ENCODE measurements at regions not wholly inside any gene's neighbourhood (a gene's known extent, or its start where the extent isn't known, plus 50 kb on each side); places are given as distances from the start of the nearest gene placed in this dataset.

GRCh38 chr5:110094548-110094947, 404.8 kb downstream of the MAN2A1 start:
- Mint-ChIP-seq H3K9me3 (peaks cover 0 to 9% of the 10 kb centered on the region in 2 donors), H3K27ac (no peak overlapping the region), H3K36me3 (peaks cover 0 to 6% of the 10 kb centered on the region in 2 donors)
- ATAC-seq, result peak; percentile 53 to 62
- no peak for DNase-seq (ENCODE audit: low spot score in 2 of 2)

GRCh38 chr5:110096419-110096818, 406.7 kb downstream of the MAN2A1 start:
- H3K27ac Mint-ChIP-seq, result no peak overlapping the region
- H3K9me3 Mint-ChIP-seq, result peaks cover 0 to 9% of the 10 kb centered on the region in 2 donors
- no peak for DNase-seq (ENCODE audit: low spot score in 2 of 2)
- peak in 1 of 2 donors; percentile 67 for ATAC-seq
- peaks cover 0 to 4% of the 10 kb centered on the region in 2 donors for H3K36me3 Mint-ChIP-seq

- Mint-ChIP-seq H3K9me3 (peaks cover 0 to 5% of the 10 kb centered on the region in 2 donors), H3K27ac (no peak overlapping the region), H3K36me3 (no peaks in the 10 kb centered on the region)
- no peak for ATAC-seq
- no peak for DNase-seq (ENCODE audit: low spot score in 2 of 2)
These were observed 409.8 kb downstream of the MAN2A1 start for GRCh38 chr5:110099572-110099971.

GRCh38 chr5:110103081-110103480, 413.4 kb downstream of the MAN2A1 start:
- no peak for ATAC-seq
- Mint-ChIP-seq H3K9me3 (peaks cover 0 to 5% of the 10 kb centered on the region in 2 donors), H3K36me3 (no peaks in the 10 kb centered on the region), H3K27ac (no peak overlapping the region)
- no peak for DNase-seq (ENCODE audit: low spot score in 2 of 2)

GRCh38 chr5:110104060-110104725, 414.5 kb downstream of the MAN2A1 start:
- DNase-seq (ENCODE audit: low spot score in 2 of 2) (no peak), ATAC-seq (no peak)
- Mint-ChIP-seq H3K36me3 (no peaks in the 10 kb centered on the region), H3K9me3 (no peaks in the 10 kb centered on the region), H3K27ac (no peak overlapping the region)

- H3K36me3 Mint-ChIP-seq, result no peaks in the 10 kb centered on the region
- H3K27ac Mint-ChIP-seq, result no peak overlapping the region
- ATAC-seq, result no peak
- H3K9me3 Mint-ChIP-seq, result no peaks in the 10 kb centered on the region
- DNase-seq (ENCODE audit: low spot score in 2 of 2), result no peak
These were observed 415.3 kb downstream of the MAN2A1 start for GRCh38 chr5:110104726-110105669.

GRCh38 chr5:110105692-110106091, 416.0 kb downstream of the MAN2A1 start:
- ATAC-seq (no peak), DNase-seq (ENCODE audit: low spot score in 2 of 2) (no peak)
- H3K27ac Mint-ChIP-seq, result no peak overlapping the region
- H3K9me3 Mint-ChIP-seq, result no peaks in the 10 kb centered on the region
- H3K36me3 Mint-ChIP-seq, result no peaks in the 10 kb centered on the region

GRCh38 chr5:110106750-110107149, 417.0 kb downstream of the MAN2A1 start:
- peak overlapping the region in 1 of 2 donors; percentile 69 for H3K27ac Mint-ChIP-seq
- H3K36me3 Mint-ChIP-seq, result no peaks in the 10 kb centered on the region
- H3K9me3 Mint-ChIP-seq, result no peaks in the 10 kb centered on the region
- no peak for DNase-seq (ENCODE audit: low spot score in 2 of 2)
- ATAC-seq, result peak in 1 of 2 donors; percentile 13

GRCh38 chr5:110108520-110108919, 418.8 kb downstream of the MAN2A1 start:
- DNase-seq (ENCODE audit: low spot score in 2 of 2) (no peak), ATAC-seq (no peak)
- no peaks in the 10 kb centered on the region for H3K9me3 Mint-ChIP-seq
- H3K27ac Mint-ChIP-seq, result peak overlapping the region in 1 of 2 donors; percentile 52
- no peaks in the 10 kb centered on the region for H3K36me3 Mint-ChIP-seq

GRCh38 chr5:110109667-110110066, 419.9 kb downstream of the MAN2A1 start:
- H3K27ac Mint-ChIP-seq, result no peak overlapping the region
- ATAC-seq (no peak), DNase-seq (ENCODE audit: low spot score in 2 of 2) (no peak)
- H3K36me3 Mint-ChIP-seq, result no peaks in the 10 kb centered on the region
- H3K9me3 Mint-ChIP-seq, result peaks cover 0 to 6% of the 10 kb centered on the region in 2 donors

- Mint-ChIP-seq H3K9me3 (peaks cover 3 to 8% of the 10 kb centered on the region in 2 donors), H3K27ac (no peak overlapping the region), H3K36me3 (no peaks in the 10 kb centered on the region)
- ATAC-seq (no peak), DNase-seq (ENCODE audit: low spot score in 2 of 2) (no peak)
These were observed 422.6 kb downstream of the MAN2A1 start for GRCh38 chr5:110112348-110112747.

GRCh38 chr5:110115503-110115902, 425.8 kb downstream of the MAN2A1 start:
- ATAC-seq, result peak in 1 of 2 donors; percentile 24
- Mint-ChIP-seq H3K9me3 (peaks cover 8 to 13% of the 10 kb centered on the region in 2 donors), H3K27ac (no peak overlapping the region), H3K36me3 (peaks cover 11% of the 10 kb centered on the region in 2 donors)
- no peak for DNase-seq (ENCODE audit: low spot score in 2 of 2)

GRCh38 chr5:110116539-110116938, 426.8 kb downstream of the MAN2A1 start:
- no peak for ATAC-seq

GRCh38 chr5:110134963-110135935, 445.5 kb downstream of the MAN2A1 start:
- no peak overlapping the region for H3K27ac Mint-ChIP-seq
- H3K9me3 Mint-ChIP-seq, result peaks cover 11 to 34% of the 10 kb centered on the region in 2 donors
- no peak for DNase-seq (ENCODE audit: low spot score in 2 of 2)
- no peak for ATAC-seq
- H3K36me3 Mint-ChIP-seq, result peaks cover 17 to 52% of the 10 kb centered on the region in 2 donors

More at GRCh38 chr5:110116539-110116938, 426.8 kb downstream of the MAN2A1 start:
- H3K27ac Mint-ChIP-seq, result no peak overlapping the region
- no peak for DNase-seq (ENCODE audit: low spot score in 2 of 2)
- peaks cover 9 to 13% of the 10 kb centered on the region in 2 donors for H3K9me3 Mint-ChIP-seq
- peaks cover 11% of the 10 kb centered on the region in 2 donors for H3K36me3 Mint-ChIP-seq

- Mint-ChIP-seq H3K9me3 (no peaks in the 10 kb centered on the region), H3K36me3 (no peaks in the 10 kb centered on the region), H3K27ac (no peak overlapping the region)
- ATAC-seq (no peak), DNase-seq (ENCODE audit: low spot score in 2 of 2) (no peak)
These were observed 460.5 kb downstream of the MAN2A1 start for GRCh38 chr5:110150199-110150598.

GRCh38 chr5:110159202-110159601, 469.5 kb downstream of the MAN2A1 start:
- no peak overlapping the region for H3K27ac Mint-ChIP-seq

More at GRCh38 chr5:110159202-110159601, 469.5 kb downstream of the MAN2A1 start:
- no peaks in the 10 kb centered on the region for H3K9me3 Mint-ChIP-seq
- DNase-seq (ENCODE audit: low spot score in 2 of 2) (no peak), ATAC-seq (no peak)
- no peaks in the 10 kb centered on the region for H3K36me3 Mint-ChIP-seq

All from activated naive CD4-positive, alpha-beta T cell treated with anti-CD3 and anti-CD28 coated beads, Interleukin-2, amount 50 U/mL, for 72 hours (primary cell).